Bone marrow (tissue), 2 donors: ENCODE measurements at regions not wholly inside any gene's neighbourhood (a gene's known extent, or its start where the extent isn't known, plus 50 kb on each side); places are given as distances from the start of the nearest gene placed in this dataset.
"Not testable (repeated sequence)": the region's sequence is repeated elsewhere in the genome, so short reads cannot be mapped to it uniquely, and the experiment has no call there.

Experiments
- DNase-seq, 2 donors: peaks; one replicate each; lab custom pipeline; 2025; lab: John Stamatoyannopoulos, UW

GRCh38 chr9:86491468-86492266, 137.5 kb upstream of the TUT7 start:
- no peak for DNase-seq

GRCh38 chr9:86488794-86489193, 134.6 kb upstream of the TUT7 start:
- DNase-seq, result no peak

- no peak for DNase-seq
These were observed 134.1 kb upstream of the TUT7 start for GRCh38 chr9:86488345-86488744.

DNA sequence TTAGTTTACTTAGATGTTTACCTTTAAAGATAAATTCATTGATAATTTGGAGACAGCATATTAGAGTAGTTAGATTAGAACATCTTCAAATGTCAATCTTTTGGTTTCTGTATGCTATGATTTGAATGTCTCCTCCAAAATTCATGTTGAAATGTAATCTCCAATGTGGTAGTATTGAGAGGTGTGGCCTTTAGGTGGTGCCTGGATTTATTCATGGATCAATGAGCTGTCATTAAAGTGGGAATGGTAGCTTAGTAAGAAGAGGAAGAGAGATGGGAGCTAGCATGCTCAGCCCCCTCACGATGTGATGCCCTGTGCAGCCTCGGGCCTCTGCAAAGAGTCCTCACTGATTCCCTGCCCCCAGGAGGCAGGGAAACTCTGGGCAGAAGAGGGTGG, 133.6 kb upstream of the TUT7 start:
- DNase-seq, result no peak

DNA sequence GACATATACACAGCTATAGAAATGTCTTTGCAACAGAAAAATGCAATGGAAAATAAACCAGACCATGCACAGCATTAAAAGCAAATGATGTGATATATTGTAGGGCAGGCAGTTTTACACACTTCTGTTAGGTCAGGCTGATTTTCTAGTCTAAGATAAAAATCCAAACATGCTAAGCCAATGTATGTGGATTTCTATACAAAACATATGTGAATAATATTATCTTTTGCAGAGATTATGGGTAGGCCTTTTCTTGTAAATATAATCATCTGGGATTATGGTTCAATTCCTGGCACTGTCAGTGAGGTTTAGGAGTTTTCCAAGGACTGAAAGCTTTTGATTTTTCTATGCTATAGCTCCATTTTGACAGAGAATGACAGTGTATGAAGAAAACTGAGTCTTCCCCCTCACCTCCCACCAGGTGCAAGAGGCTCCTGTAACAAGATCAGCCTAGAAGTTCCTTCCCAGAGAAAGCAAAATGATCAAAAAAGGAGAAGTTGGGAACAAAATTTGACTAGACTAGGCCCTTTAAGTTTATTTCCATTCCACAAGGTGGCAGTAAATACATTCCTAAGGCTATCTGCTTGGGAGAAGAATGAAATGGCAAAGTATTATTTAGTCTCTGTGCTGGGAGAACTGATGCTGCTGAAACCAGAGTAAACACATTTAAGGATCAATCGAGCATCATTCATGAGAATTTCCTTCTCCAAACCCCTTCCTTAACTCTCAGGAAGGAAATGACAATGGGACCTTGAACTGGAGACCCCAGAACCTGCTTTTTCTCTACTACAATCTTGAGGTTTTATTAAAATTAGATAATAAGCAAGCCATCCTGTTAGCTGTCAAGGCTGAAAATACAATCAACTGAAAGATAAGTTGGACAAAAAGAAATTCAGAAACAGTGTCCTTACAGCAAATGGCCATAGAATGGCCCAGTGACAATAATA, 133.0 kb upstream of the TUT7 start:
- no peak for DNase-seq

- no peak for DNase-seq
These were observed 131.1 kb upstream of the TUT7 start for GRCh38 chr9:86485359-86485758.

- no peak for DNase-seq
These were observed 129.3 kb upstream of the TUT7 start for GRCh38 chr9:86483496-86483895.

- no peak for DNase-seq
These were observed 127.3 kb upstream of the TUT7 start for GRCh38 chr9:86481466-86481865.

- DNase-seq, result not testable (repeated sequence)
These were observed 121.0 kb upstream of the TUT7 start for GRCh38 chr9:86475255-86475654.

- DNase-seq, result no peak
These were observed 117.1 kb upstream of the TUT7 start for GRCh38 chr9:86471171-86471815.

DNA sequence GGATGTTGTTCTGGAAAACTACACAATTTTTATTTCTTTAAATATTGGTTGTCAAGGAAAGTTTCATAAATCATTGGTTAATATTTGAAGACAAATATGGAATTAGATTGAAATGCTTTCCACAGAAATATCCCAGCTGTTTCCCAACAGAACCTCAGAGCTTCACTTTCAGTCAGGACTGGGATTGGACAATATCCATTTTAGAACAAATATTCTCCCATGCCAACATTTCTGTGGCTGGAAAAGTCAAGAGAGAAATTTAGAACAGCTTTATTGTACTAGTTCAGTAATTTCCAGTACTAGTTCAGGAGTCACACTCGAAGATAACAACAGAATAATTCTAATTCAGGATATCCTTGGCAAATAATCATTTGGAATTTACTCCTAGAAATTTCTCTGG, 116.1 kb upstream of the TUT7 start:
- no peak for DNase-seq

GRCh38 chr9:86469476-86470250, 115.5 kb upstream of the TUT7 start:
- no peak for DNase-seq

DNA sequence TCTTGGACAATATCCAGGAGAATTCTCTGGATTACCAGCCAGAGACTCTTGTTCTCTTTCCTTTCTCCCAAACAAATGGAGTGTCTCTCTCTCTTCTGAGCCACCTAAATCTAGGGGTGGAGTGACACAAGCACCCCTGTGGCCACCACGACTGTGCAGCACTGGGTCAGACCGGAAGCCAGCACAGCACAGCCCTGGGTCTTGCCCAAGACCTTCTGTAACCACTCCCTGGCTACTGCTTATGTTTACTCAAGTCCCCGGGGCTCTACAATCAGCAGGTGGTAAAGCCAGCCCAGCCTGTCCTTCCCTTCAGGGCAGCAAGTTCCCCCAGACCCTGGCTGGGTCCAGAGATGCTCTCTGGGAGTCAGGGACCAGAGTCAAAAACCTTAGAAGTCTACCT, 110.0 kb upstream of the TUT7 start:
- DNase-seq, result no peak

DNA sequence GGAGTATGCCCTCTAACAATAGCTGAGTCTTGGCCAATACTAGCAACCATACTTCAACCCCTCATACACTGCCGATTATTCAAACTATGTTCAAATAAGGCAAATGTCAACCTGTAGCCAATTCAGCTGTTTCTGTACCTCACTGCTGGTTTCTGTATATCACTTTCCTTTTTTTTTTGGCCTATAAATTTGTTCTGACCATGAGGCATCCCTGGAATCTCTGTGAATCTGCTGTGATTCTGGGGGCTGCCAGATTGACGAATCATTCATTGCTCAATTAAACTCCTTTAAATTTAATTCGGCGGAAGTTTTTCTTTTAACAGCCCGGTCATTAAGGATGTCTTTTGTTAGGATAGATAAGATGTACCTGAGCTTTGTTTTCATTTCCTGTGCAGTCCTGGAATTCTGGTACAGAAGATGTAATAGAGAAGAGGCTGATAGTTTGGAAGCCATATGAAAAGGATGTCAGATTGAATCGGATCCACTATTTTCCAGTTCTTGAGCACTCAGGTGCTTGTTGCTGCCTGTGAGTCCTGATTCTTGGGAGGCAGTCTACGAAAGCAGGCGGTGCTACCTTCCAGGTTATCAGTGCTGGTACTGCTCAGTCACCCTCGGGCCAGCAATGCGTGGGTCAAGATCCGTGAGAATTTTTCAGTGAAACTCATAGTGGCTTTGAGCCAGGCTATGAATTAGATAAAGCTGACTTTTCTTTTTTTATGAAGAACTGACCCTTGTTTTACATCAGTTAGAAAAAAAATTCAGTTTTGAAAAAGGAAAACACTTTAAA, 106.2 kb upstream of the TUT7 start:
- DNase-seq, result no peak

DNA sequence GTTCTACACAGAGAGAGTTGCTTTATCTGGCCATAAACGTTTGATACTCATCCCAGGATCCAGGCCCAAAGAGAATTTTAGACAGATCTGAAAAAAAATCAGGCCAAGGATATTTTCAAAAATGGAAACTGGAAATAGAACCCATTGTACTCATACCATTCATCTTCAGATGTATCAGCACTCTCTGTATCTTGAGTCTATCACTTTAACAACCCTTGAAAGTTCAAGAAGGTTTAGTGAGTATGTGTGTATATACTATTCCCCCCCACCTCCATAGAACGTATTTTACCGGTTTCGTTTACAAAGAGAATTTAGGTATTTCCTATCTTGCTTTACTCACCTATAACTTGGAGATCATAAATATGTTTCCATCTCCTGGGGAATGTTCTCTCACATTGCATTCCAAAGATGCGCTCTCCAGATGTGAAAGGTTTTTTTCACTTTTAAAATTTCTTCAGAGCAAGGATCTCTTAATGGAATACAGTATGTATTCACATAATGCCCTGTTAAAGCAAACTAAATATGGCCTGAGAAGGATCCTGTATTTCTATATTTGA, 105.5 kb upstream of the TUT7 start:
- no peak for DNase-seq

- no peak for DNase-seq
These were observed 105.0 kb upstream of the TUT7 start for GRCh38 chr9:86459191-86459590.

DNA sequence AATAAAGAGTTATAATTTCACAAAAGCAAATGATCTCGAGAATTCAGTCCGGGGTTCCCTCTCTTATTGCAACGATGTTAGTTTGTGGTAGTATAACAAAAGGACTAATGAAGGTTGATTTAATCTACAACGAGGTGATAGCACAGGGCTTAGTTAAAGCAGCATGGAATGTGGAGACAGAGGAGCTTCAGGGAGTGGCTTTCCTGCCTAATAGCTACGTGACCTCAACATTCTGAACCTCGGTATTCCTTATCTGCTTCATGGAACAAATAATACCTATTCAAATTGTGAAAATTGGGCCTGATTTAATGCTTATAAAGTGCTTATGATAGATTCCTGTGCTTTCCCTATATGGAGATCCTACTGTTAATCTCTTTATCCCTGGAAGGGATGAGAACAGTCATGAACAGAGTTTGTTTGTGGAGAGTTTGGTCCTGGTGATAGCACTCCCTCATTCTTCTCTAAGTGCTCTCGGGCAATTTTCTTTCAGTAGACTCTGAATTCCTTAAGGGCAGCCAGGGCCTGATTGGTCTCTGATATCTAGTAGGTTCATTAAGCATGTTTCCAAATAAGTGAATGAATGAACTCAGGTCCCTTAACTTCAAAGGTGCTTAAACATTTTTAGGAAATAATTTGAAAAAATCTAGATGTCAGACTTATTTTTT, 104.1 kb upstream of the TUT7 start:
- no peak for DNase-seq

GRCh38 chr9:86456416-86456815, 102.2 kb upstream of the TUT7 start:
- no peak for DNase-seq

DNA sequence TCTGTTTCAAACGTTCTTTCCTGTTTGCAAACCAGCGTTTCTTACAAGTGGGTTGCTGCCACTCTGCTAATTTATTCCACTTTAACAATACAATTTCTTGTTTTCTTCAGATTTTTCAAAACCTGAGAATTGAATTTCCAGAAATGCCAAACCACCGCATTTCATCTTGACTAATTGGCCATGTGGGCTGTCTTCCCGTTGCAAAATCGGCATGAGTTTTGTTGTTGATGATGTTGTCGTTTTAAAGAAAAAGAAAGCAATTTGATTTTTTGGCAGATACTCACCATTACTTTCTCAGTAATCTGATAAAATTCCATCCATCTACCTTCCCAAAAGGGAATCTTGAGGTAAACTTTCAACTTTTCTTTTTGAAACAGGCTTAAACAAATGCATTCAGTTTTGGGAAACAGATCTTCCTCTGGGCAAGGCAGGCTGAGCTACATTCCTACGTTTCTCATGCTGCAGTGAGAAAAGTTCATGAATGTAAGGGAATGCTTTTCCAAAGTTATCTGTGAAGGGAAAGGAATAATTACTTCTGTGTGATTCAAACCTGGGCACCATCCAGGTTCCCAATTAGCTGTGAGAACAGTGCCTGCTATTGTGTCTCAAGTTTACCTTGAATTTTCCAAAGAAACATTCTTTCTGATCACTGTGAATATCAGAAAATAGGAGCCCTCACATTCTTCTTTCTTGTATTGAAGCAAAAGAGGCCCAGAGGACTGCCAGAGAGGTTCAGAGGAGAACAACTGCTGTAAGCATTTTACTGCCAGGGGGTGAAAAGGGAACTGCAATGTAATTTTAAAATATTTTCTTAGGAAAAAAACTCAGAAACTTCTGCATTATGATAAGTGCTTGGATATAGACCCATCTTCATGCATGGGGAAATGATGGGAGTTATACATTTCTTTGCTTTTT, 100.7 kb upstream of the TUT7 start:
- DNase-seq, result no peak
